ENCODE measurements at regions not wholly inside any gene's neighbourhood (a gene's known extent, or its start where the extent isn't known, plus 50 kb on each side); places are given as distances from the start of the nearest gene placed in this dataset.

DNA sequence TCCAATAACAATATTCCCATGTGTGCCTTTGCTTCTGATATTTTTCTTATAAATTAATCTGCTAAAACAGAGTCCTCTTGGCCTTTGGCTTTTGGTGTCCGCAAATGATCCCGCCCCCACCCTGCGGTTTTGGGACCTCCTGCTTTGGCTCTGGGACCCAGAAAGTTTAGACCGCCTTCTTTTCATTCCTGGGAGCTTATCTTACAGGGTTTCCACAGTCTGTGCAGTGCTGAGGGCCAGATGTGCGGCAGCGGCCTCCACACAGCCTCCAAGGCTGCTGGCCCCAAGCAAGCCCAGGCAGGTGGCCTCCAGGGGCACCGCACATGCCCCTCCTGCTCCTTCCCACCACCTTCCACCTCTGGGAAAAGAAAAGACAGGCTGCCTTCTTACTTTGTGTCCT is 191.5 kb downstream of the ERCC6L2 start:
- no peak for TF ChIP-seq CTCF (IDR thresholded peaks at IDR 0.05)
- TF ChIP-seq POLR2A (IDR thresholded peaks at IDR 0.05): no peak
